WERI-Rb-1 (cell line): ENCODE measurements at regions not wholly inside any gene's neighbourhood (a gene's known extent, or its start where the extent isn't known, plus 50 kb on each side); places are given as distances from the start of the nearest gene placed in this dataset.

Experiments used
- DNase-seq: peaks from one replicate; pipeline ENCODE4 v3.0.0-alpha.2; 2020
- H3K27ac ChIP-seq: fragments of 250-450 bp; sonication (Bioruptor Pico); 2 replicates; pipeline ENCODE4 v1.5.1; 2020; ENCODE audit warnings: mild to moderate bottlenecking, moderate library complexity
- H3K27me3 ChIP-seq: fragments of 250-450 bp; sonication (Bioruptor Pico); 2 replicates; pipeline ENCODE4 v1.5.1; 2021; ENCODE audit warnings: mild to moderate bottlenecking, low read depth, moderate library complexity; ENCODE audit not compliant: insufficient read depth, severe bottlenecking
- H3K36me3 ChIP-seq: fragments of 250-450 bp; sonication (Bioruptor Pico); 2 replicates; pipeline ENCODE4 v1.5.1; 2020; ENCODE audit warnings: mild to moderate bottlenecking, moderate library complexity
- H3K4me3 ChIP-seq: 2 replicates; pipeline ENCODE4 v1.5.1; 2011; ENCODE audit warnings: low read depth, mild to moderate bottlenecking, control low read depth, low read length
- H3K9me3 ChIP-seq: fragments of 250-450 bp; sonication (Bioruptor Pico); 2 replicates; pipeline ENCODE4 v1.5.1; 2021; ENCODE audit warnings: mild to moderate bottlenecking, moderate library complexity; ENCODE audit not compliant: severe bottlenecking
- TF ChIP-seq, protein P1 (sequence below): IDR thresholded peaks from 2 replicates; pipeline ENCODE4 v1.5.1; 2011; ENCODE audit warnings: low read depth, mild to moderate bottlenecking, control low read depth, inconsistent platforms, low read length

DNA sequence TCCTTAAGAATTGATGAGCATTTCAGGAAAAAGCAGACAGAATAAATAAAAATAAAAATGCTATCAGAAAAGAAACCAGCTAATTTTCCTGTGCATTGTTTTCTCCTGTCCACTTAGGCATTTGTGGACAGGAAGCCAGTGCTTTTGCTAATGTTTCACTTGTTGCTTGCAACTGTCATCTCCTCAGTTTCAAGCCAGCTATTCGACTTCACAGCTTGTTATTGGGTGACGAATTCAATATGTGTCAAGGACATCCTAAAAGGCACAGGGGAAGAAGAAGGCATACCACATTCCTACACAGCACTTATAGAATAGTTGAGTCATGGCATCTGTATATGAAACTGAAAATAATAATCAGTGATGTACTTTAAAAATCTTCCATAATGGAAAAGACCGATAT, 530.6 kb upstream of the KIRREL3 start:
- Histone ChIP-seq H3K27ac (no peak overlapping the region), H3K4me3 (no peak overlapping the region), H3K9me3 (no peaks in the 10 kb centered on the region), H3K36me3 (no peaks in the 10 kb centered on the region), H3K27me3 (no peaks in the 10 kb centered on the region)
- DNase-seq: no peak
- TF ChIP-seq, protein P1, sequence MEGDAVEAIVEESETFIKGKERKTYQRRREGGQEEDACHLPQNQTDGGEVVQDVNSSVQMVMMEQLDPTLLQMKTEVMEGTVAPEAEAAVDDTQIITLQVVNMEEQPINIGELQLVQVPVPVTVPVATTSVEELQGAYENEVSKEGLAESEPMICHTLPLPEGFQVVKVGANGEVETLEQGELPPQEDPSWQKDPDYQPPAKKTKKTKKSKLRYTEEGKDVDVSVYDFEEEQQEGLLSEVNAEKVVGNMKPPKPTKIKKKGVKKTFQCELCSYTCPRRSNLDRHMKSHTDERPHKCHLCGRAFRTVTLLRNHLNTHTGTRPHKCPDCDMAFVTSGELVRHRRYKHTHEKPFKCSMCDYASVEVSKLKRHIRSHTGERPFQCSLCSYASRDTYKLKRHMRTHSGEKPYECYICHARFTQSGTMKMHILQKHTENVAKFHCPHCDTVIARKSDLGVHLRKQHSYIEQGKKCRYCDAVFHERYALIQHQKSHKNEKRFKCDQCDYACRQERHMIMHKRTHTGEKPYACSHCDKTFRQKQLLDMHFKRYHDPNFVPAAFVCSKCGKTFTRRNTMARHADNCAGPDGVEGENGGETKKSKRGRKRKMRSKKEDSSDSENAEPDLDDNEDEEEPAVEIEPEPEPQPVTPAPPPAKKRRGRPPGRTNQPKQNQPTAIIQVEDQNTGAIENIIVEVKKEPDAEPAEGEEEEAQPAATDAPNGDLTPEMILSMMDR: no peak

DNA sequence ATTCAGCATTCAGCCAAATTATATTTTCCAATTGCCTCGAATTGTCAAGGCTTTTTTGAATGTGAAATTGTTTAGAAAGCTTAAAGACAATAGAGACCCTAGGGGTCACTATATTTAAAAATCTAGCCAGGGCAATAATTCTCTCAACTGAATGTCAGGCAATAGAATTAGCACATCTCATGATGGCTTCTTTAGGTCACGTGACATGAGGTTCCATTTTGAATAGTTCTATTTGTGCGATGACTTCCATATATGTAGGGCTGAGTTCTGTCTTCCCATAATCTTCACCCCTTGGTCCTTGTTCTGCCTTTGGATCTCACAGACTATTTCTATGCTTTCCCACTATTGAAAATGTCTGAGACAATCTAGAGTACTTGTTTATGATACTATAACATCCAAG, 527.7 kb upstream of the KIRREL3 start:
- TF ChIP-seq, protein P1: no peak
- Histone ChIP-seq H3K27ac (no peak overlapping the region), H3K9me3 (no peaks in the 10 kb centered on the region), H3K4me3 (no peak overlapping the region), H3K27me3 (no peaks in the 10 kb centered on the region), H3K36me3 (no peaks in the 10 kb centered on the region)
- DNase-seq: no peak

DNA sequence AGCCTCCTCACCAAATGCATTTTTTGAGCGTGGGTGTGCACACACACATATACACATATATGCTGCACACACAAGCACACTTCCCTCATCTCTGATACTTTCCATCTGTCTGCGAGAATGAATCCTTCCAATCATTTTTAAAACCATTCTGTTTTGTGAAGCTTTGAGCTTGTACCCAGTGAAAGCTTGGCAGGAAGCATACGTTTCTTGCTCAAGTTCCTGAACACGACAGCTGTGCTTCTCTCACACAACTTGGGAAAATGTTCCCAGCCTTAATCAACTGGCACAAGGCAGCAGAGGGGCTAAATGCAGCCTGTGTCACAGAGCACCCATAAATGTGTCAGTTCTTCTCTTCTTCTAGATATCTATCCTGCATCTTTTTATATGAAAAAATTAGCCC, 524.0 kb upstream of the KIRREL3 start:
- Histone ChIP-seq H3K4me3 (no peak overlapping the region), H3K9me3 (no peaks in the 10 kb centered on the region), H3K36me3 (no peaks in the 10 kb centered on the region), H3K27me3 (no peaks in the 10 kb centered on the region), H3K27ac (no peak overlapping the region)
- DNase-seq: no peak
- TF ChIP-seq, protein P1: no peak

DNA sequence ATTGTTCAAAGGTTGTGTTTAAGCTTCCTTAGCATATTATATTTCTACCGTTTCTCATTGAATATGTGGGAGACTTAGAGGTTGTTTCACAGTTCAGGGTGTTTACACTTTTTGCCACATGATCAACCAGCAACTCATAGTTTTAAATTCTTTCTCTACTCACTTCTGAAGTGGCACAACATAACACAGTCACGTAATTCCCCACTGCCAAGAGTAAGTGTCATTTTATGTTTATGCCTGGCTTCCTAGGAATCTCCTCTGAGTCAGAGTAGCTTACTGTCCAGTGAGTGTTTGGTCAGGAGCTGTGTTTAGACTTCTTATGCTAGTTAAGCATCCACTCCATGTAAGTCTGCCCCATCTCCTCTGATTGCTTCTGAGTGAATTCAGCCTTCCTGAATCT, 520.8 kb upstream of the KIRREL3 start:
- no peak for DNase-seq
- Histone ChIP-seq H3K27me3 (no peaks in the 10 kb centered on the region), H3K4me3 (no peak overlapping the region), H3K9me3 (no peaks in the 10 kb centered on the region), H3K27ac (no peak overlapping the region), H3K36me3 (no peaks in the 10 kb centered on the region)
- TF ChIP-seq, protein P1: no peak

DNA sequence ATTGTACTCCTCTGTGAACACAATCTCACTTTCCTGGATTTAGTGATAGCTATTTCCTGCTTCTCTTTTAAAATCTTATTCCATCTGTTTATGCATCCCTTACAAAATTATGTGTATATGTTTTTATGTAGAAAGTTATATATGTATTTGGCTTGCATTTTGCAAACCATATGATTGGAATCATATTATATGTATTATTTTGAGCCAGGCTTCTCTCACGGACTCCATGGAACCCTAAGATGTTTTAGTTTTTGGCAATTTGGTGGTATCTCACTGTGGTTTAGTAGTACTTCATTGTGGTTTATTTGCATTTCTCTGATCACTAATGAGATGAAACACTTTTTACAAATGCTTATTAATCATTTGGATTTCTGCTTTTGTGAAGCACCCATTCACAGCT, 507.3 kb upstream of the KIRREL3 start:
- Histone ChIP-seq H3K9me3 (no peaks in the 10 kb centered on the region), H3K27ac (no peak overlapping the region), H3K4me3 (no peak overlapping the region), H3K36me3 (no peaks in the 10 kb centered on the region), H3K27me3 (no peaks in the 10 kb centered on the region)
- no peak for DNase-seq
- TF ChIP-seq, protein P1: no peak

DNA sequence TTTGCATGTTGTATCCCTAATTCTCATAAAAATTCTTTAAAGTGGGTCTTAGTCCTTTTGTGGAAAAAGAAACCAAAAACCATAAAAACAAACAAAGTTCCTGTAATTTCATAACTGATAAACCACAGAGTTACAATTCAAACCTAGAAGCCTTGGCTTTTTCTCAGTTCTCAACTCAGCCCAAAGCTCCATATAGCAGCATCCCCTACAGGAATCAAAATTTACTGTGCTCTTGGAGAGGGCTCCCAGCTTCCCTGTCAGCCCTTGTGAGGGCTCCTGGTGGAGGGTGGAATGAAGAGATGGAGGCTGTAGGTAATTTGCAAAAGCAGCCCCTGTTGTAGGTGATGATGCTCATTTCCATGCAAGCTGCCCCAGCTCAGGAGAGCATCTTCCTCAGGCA, 506.1 kb upstream of the KIRREL3 start:
- Histone ChIP-seq H3K27me3 (no peaks in the 10 kb centered on the region), H3K36me3 (no peaks in the 10 kb centered on the region), H3K27ac (no peak overlapping the region), H3K4me3 (no peak overlapping the region), H3K9me3 (no peaks in the 10 kb centered on the region)
- TF ChIP-seq, protein P1: no peak
- no peak for DNase-seq
